ENCODE measurements at regions not wholly inside any gene's neighbourhood (a gene's known extent, or its start where the extent isn't known, plus 50 kb on each side); places are given as distances from the start of the nearest gene placed in this dataset.
"Not testable (repeated sequence)": the region's sequence is repeated elsewhere in the genome, so short reads cannot be mapped to it uniquely, and the experiment has no call there.

DNA sequence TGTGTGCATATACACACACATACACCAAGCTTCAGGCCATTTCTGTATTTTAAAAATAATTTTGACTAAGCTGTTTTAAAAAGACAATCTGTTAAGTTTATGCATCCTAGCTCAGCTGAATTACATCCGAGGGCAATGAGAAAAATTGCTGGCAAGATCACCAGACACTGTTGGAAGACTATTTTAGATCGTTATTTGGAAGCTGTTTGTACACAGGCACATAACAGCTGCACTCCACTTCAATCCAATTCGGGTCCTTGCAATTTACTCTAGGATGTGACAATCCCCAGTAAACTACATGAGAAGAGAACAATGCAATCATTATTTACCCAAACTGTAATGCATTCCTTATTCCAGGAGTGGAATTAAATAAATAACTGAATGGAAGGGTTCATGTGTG lies 79.3 kb upstream of the RASA1 start:
- no peak overlapping the region for H3K4me3 ChIP-seq (ENCODE audit: low read depth, low read length)
- TF ChIP-seq, protein P1, sequence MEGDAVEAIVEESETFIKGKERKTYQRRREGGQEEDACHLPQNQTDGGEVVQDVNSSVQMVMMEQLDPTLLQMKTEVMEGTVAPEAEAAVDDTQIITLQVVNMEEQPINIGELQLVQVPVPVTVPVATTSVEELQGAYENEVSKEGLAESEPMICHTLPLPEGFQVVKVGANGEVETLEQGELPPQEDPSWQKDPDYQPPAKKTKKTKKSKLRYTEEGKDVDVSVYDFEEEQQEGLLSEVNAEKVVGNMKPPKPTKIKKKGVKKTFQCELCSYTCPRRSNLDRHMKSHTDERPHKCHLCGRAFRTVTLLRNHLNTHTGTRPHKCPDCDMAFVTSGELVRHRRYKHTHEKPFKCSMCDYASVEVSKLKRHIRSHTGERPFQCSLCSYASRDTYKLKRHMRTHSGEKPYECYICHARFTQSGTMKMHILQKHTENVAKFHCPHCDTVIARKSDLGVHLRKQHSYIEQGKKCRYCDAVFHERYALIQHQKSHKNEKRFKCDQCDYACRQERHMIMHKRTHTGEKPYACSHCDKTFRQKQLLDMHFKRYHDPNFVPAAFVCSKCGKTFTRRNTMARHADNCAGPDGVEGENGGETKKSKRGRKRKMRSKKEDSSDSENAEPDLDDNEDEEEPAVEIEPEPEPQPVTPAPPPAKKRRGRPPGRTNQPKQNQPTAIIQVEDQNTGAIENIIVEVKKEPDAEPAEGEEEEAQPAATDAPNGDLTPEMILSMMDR (IDR thresholded peaks at IDR 0.05; ENCODE audit: low read depth, low read length, missing control alignments) = no peak
- DNase-seq (ENCODE audit: low read depth) = no peak

DNA sequence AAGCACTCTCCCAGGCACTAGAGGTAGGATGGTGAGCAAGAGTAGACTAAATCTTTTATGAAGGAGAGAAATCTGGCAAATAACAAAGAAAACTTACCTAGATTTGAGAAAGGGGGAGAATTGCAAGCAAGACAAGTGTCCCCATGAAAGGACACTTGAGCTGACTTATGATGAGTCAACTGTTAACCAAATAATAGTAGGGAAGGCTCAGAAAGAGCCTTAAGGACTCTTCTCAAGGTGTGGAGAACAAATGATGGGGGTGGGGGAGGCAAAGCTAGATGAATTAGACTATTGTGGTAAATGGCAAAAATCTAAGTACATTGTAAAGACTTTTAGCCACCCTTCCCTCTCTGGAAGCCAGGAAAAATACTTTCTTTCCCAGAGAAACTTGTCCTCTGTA lies 77.6 kb upstream of the RASA1 start:
- DNase-seq (ENCODE audit: low read depth) = no peak
- TF ChIP-seq, protein P1 (IDR thresholded peaks at IDR 0.05; ENCODE audit: low read depth, low read length, missing control alignments) = no peak
- H3K4me3 ChIP-seq (ENCODE audit: low read depth, low read length) = no peak overlapping the region

DNA sequence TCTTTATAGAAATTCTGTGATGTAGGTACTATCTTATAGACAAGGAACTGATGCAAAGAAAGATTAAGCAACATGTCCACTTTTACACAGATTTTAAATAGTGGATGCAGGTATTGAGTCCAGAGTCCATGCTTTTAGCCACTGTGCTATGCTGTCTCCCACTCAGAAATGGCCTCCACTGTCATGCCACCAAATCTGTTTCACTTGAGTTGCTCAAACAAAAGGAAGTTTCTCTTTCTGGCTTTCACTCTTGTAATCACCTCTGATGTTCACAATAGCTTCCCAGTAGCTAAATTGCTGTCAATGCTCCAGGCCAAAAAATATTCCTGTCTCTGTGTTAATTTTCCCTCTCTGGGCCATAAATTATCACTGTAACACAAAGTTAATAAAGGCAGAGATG lies 77.0 kb upstream of the RASA1 start:
- DNase-seq (ENCODE audit: low read depth) = peak; percentile 8
- H3K4me3 ChIP-seq (ENCODE audit: low read depth, low read length) = no peak overlapping the region
- TF ChIP-seq, protein P1 (IDR thresholded peaks at IDR 0.05; ENCODE audit: low read depth, low read length, missing control alignments) = no peak

DNA sequence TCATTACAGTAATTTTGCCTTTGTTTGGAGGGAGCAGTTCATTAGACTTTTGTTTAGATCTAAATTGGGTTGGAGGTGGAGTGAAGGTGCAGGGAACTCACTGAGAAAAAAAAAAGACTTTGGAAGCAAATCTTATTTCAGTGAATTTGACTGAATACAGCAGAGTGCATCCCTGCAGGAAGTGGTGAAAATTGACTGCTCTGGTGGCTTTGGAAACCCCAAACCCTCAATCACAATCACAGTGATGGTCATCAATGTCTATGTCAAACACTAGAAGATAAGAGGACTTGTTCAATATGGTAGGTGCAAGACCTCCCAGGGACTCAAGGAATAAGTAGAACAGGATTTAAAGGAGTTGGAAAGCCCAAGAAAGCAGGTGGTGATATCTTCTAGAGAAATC lies 76.0 kb upstream of the RASA1 start:
- no peak for DNase-seq (ENCODE audit: low read depth)
- no peak overlapping the region for H3K4me3 ChIP-seq (ENCODE audit: low read depth, low read length)
- TF ChIP-seq, protein P1 (IDR thresholded peaks at IDR 0.05; ENCODE audit: low read depth, low read length, missing control alignments) = no peak

DNA sequence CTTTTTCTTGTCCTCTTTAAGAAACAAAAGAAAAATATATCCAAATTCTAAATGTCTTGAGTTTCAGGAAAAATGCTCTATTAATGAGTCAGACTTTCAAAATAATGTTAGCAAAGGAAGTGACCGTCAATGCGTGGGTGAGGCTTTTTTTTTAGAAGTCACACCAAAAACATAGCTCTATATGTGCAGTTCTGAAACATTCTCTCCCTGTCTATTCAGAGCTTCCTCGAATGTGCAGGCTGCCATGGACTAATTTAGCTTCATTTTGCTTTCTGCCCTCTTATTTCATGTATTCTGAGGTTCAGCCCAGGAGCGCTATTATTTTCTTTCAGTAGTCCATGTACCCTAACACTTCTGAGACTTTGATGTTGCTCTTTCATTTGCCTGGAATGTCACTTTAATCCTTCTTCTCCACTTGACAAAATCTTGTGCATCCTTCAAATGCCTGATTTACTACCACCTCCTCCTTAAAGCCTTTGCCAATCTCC lies 72.5 kb upstream of the RASA1 start:
- no peak overlapping the region for H3K4me3 ChIP-seq (ENCODE audit: low read depth, low read length)
- TF ChIP-seq, protein P1 (IDR thresholded peaks at IDR 0.05; ENCODE audit: low read depth, low read length, missing control alignments) = no peak
- DNase-seq (ENCODE audit: low read depth) = peak; percentile 38

DNA sequence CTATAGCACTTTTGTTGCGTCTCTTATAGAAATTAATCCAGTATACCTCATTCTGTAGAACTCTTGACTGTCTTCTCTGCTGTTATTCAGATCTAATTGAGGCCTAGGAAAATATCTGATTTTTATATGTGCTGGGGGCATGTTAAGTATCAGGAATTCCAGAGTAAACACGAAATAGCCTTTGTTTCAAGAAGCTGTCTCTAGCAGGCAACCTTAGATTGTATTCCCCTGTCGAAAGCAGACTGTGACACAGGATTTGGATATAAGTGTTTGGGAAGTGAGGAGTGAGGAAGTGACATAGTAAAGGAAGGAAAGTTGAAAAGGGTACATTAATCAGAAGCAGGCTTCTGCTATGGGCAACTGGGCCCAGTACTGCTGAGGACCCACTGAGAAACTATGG lies 72.1 kb upstream of the RASA1 start:
- no peak for DNase-seq (ENCODE audit: low read depth)
- no peak overlapping the region for H3K4me3 ChIP-seq (ENCODE audit: low read depth, low read length)
- TF ChIP-seq, protein P1 (IDR thresholded peaks at IDR 0.05; ENCODE audit: low read depth, low read length, missing control alignments) = no peak

DNA sequence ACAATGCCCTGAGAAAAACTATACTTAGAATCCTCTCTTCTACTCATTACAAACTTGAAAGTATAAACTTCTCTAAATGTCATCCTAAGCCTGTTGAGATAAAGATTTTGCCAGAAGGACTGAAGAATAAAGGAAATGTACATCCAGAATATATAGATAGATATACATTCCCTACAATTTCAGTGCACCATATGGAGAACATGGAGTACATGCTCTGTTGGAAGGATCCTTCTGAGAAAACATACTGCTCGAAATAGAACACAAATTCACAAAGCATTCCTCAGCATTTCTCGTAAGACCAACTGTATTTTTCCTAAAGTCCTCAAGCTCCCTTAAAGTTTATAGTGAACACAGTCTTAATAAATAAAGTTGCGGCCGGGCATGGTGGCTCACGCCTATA lies 69.7 kb upstream of the RASA1 start:
- TF ChIP-seq, protein P1 (IDR thresholded peaks at IDR 0.05; ENCODE audit: low read depth, low read length, missing control alignments) = no peak
- no peak overlapping the region for H3K4me3 ChIP-seq (ENCODE audit: low read depth, low read length)
- no peak for DNase-seq (ENCODE audit: low read depth)

DNA sequence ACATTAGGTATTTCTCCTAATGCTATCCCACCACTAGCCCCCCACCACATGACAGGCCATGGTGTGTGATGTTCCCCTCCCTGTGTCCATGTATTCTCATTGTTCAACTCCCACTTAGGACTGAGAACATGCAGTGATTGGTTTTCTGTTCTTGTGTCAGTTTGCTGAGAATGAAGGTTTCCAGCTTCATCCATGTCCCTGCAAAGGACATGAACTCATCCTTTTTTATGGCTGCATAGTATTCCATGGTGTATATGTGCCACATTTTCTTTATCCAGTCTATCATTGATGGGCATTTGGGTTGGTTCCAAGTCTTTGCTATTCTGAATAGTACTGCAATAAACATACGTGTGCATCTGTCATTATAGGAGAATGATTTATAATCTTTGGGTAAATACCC lies 68.4 kb upstream of the RASA1 start:
- not testable (repeated sequence) for DNase-seq (ENCODE audit: low read depth); H3K4me3 ChIP-seq (ENCODE audit: low read depth, low read length)

DNA sequence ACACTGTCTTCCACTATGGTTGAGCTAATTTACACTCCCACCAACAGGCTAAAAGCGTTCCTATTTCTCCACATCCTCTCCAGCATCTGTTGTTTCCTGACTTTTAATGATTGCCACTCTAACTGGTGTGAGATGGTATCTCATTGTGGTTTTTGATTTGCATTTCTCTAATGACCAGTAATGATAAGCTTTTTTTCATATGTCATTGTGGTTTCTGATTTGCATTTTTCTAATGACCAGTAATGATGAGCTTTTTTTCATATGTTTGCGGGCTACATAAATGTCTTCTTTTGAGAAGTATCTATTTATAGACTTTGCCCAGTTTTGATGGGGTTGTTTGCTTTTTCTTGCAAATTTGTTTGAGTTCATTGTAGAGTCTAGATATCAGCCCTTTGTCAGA lies 68.0 kb upstream of the RASA1 start:
- H3K4me3 ChIP-seq (ENCODE audit: low read depth, low read length); DNase-seq (ENCODE audit: low read depth): not testable (repeated sequence)

Measured in GM12864 (cell line).